HEK293 (cell line): ENCODE measurements at regions not wholly inside any gene's neighbourhood (a gene's known extent, or its start where the extent isn't known, plus 50 kb on each side); places are given as distances from the start of the nearest gene placed in this dataset.

Source experiments
- CTCF ChIA-PET: fragments of 350-600 bp; formaldehyde crosslinking; extraction: SDS; loops from one replicate; lab custom pipeline; 2021; ENCODE audit warnings: antibody characterized with exemption; lab: Yijun Ruan, JAX
- POLR2A ChIA-PET: fragments of 300-600 bp; formaldehyde crosslinking; extraction: SDS; loops from one replicate; lab custom pipeline; 2020; ENCODE audit warnings: antibody characterized with exemption, inconsistent platforms; lab: Yijun Ruan, JAX
- H3K27ac ChIP-seq: fragments of 200-500 bp; sonication (Bioruptor generic); 2 replicates; pipeline ENCODE4 v1.5.1; 2014; ENCODE audit warnings: low read depth, low read length, control low read depth, inconsistent platforms; ENCODE audit errors: extremely low read depth
- H3K36me3 ChIP-seq, 2 experiments: fragments of 200-500 bp in 1 of 2; sonication (Bioruptor generic) in 1 of 2; 1 replicate in 1 of 2; 2 replicates in 1 of 2; pipeline ENCODE4 v1.5.1; 2014 to 2017; ENCODE audit warnings: inconsistent platforms in 2 of 2, low read length in 2 of 2; ENCODE audit not compliant: control insufficient read depth in 2 of 2, insufficient read depth in 1 of 2
- H3K4me1 ChIP-seq: fragments of 200-500 bp; sonication (Bioruptor generic); 2 replicates; pipeline ENCODE4 v1.5.1; 2014; ENCODE audit warnings: mild to moderate bottlenecking, low read length, inconsistent platforms; ENCODE audit not compliant: control insufficient read depth, insufficient read depth
- H3K4me3 ChIP-seq: 2 replicates; pipeline ENCODE4 v1.5.1; 2011; ENCODE audit warnings: low read depth, mild to moderate bottlenecking, control low read depth, low read length, moderate library complexity
- H3K9me3 ChIP-seq: fragments of 200-500 bp; sonication (Bioruptor generic); 2 replicates; pipeline ENCODE4 v1.5.1; 2014; ENCODE audit warnings: low read depth, low read length, inconsistent platforms; ENCODE audit not compliant: control insufficient read depth, insufficient read depth
- IKZF3 ChIP-seq: fragments of 450-650 bp; IDR thresholded peaks from 2 replicates; pipeline ENCODE4 v1.5.0; 2018; ENCODE audit warnings: missing biosample characterization, mild to moderate bottlenecking, missing genetic modification characterization, moderate library complexity
- SCRT1 ChIP-seq: fragments of 450-650 bp; formaldehyde crosslinking; IDR thresholded peaks from 2 replicates; pipeline ENCODE4 v1.5.1; 2016; ENCODE audit warnings: missing biosample characterization, missing genetic modification characterization, borderline replicate concordance
- SETDB1 ChIP-seq: IDR thresholded peaks from one replicate; pipeline ENCODE4 v1.6.1; 2017; ENCODE audit warnings: mild to moderate bottlenecking, low read length, moderate library complexity, mixed read lengths; ENCODE audit not compliant: insufficient read length
- ZNF155 ChIP-seq: fragments of 450-650 bp; formaldehyde crosslinking; IDR thresholded peaks from 2 replicates; pipeline ENCODE4 v1.5.1; 2016; ENCODE audit warnings: missing biosample characterization, missing genetic modification characterization
- ZNF169 ChIP-seq: fragments of 450-650 bp; formaldehyde crosslinking; IDR thresholded peaks from 2 replicates; pipeline ENCODE4 v1.5.1; 2016; ENCODE audit warnings: missing biosample characterization, missing genetic modification characterization
- ZNF184 ChIP-seq: fragments of 450-650 bp; IDR thresholded peaks from 2 replicates; pipeline ENCODE4 v1.5.1; 2018; ENCODE audit warnings: missing biosample characterization, mild to moderate bottlenecking, missing genetic modification characterization
- ZNF19 ChIP-seq: fragments of 450-650 bp; formaldehyde crosslinking; IDR thresholded peaks from 2 replicates; pipeline ENCODE4; 2016; ENCODE audit warnings: missing biosample characterization, missing genetic modification characterization, low read depth
- ZNF24 ChIP-seq: fragments of 450-650 bp; formaldehyde crosslinking; IDR thresholded peaks from 2 replicates; pipeline ENCODE4 v1.5.1; 2016; ENCODE audit warnings: missing biosample characterization, missing genetic modification characterization
- ZNF324 ChIP-seq: fragments of 450-650 bp; formaldehyde crosslinking; IDR thresholded peaks from 2 replicates; pipeline ENCODE4 v1.5.1; 2016; ENCODE audit warnings: missing biosample characterization, missing genetic modification characterization
- ZNF394 ChIP-seq: fragments of 450-650 bp; formaldehyde crosslinking; IDR thresholded peaks from 2 replicates; pipeline ENCODE4 v1.5.1; 2016; ENCODE audit warnings: missing biosample characterization, missing genetic modification characterization, mild to moderate bottlenecking, moderate library complexity, borderline replicate concordance
- ZNF426 ChIP-seq: fragments of 450-650 bp; formaldehyde crosslinking; IDR thresholded peaks from 2 replicates; pipeline ENCODE4 v1.5.1; 2017; ENCODE audit warnings: missing biosample characterization, missing genetic modification characterization, mild to moderate bottlenecking, inconsistent platforms, moderate library complexity
- ZNF585B ChIP-seq: fragments of 450-650 bp; formaldehyde crosslinking; IDR thresholded peaks from 2 replicates; pipeline ENCODE4 v1.5.1; 2016; ENCODE audit warnings: missing biosample characterization, missing genetic modification characterization
- ZNF629 ChIP-seq: fragments of 450-650 bp; formaldehyde crosslinking; IDR thresholded peaks from 2 replicates; pipeline ENCODE4 v1.5.1; 2017; ENCODE audit warnings: missing biosample characterization, missing genetic modification characterization
- ZNF677 ChIP-seq: fragments of 450-650 bp; IDR thresholded peaks from 2 replicates; pipeline ENCODE4 v1.5.0; 2018; ENCODE audit warnings: missing biosample characterization, mild to moderate bottlenecking, missing genetic modification characterization, moderate library complexity
- ZNF701 ChIP-seq: fragments of 450-650 bp; formaldehyde crosslinking; IDR thresholded peaks from 2 replicates; pipeline ENCODE4 v1.5.1; 2016; ENCODE audit warnings: missing biosample characterization, missing genetic modification characterization
- ZNF777 ChIP-seq: fragments of 450-650 bp; formaldehyde crosslinking; IDR thresholded peaks from 2 replicates; pipeline ENCODE4 v1.5.1; 2017; ENCODE audit warnings: missing biosample characterization, missing genetic modification characterization, borderline replicate concordance
- ZNF785 ChIP-seq: fragments of 450-650 bp; formaldehyde crosslinking; IDR thresholded peaks from 2 replicates; pipeline ENCODE4 v1.5.1; 2016; ENCODE audit warnings: missing biosample characterization, missing genetic modification characterization
- TF ChIP-seq, protein P1 (sequence below): fragments of 450-650 bp; formaldehyde crosslinking; IDR thresholded peaks from 2 replicates; pipeline ENCODE4 v1.5.1; 2017; ENCODE audit warnings: missing biosample characterization, missing genetic modification characterization
- TF ChIP-seq, protein P2 (sequence below): fragments of 450-650 bp; formaldehyde crosslinking; IDR thresholded peaks from 2 replicates; pipeline ENCODE4 v1.5.1; 2016; ENCODE audit warnings: missing biosample characterization, missing genetic modification characterization, borderline replicate concordance
- TF ChIP-seq, protein P3 (sequence below): fragments of 450-650 bp; formaldehyde crosslinking; IDR thresholded peaks from 2 replicates; pipeline ENCODE4 v1.5.1; 2016; ENCODE audit warnings: missing biosample characterization, missing genetic modification characterization

DNA sequence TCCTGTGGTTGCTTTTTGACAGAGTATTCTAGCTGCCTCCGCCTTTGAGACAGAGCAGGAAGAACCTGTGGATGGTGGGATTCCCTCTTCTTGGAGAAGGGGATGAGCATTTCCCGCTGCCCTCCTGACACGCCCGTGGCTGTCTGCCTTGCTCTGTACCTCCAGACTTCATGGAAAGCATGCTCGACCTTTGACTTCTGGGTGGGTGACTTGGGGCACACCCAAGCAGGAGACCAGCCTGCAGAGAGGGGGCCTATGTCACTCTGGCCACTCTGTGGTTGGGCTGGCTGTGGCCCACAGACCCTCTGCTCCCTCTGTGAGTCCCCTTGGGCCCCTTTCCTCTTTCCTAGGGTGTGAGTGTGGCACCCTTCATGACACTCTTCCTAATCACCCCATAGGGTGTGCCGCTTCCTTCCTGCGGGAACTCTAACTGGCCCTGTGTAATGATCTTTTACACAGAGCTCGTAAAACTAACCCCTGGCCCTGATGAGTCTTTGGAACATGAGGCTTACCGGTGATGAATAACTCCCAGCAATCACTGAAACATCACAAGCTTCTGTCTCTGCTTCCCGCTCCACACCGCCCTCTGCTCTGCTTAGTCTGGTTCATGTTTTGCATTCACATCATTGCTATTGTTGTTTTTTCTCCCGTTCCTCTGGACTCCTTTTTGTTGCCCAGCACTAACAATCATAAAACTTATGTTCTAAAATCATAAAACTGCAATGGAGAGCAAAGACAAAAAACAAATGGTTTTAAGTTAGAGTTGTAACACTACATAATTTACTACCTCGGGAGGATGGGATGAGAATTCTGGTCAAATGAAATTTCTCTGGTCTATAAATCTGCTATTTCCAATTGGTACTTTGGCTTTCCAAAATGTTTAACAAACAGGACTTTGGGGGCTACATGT is 101.1 kb downstream of the SH3YL1 start (continued):
- no peak for TF ChIP-seq ZNF155 (tag by site-specific recombination)
- TF ChIP-seq, protein P1, sequence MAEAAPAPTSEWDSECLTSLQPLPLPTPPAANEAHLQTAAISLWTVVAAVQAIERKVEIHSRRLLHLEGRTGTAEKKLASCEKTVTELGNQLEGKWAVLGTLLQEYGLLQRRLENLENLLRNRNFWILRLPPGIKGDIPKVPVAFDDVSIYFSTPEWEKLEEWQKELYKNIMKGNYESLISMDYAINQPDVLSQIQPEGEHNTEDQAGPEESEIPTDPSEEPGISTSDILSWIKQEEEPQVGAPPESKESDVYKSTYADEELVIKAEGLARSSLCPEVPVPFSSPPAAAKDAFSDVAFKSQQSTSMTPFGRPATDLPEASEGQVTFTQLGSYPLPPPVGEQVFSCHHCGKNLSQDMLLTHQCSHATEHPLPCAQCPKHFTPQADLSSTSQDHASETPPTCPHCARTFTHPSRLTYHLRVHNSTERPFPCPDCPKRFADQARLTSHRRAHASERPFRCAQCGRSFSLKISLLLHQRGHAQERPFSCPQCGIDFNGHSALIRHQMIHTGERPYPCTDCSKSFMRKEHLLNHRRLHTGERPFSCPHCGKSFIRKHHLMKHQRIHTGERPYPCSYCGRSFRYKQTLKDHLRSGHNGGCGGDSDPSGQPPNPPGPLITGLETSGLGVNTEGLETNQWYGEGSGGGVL (tag by site-specific recombination) = no peak
- no peak for TF ChIP-seq ZNF677 (tag by site-specific recombination)
- no peak for TF ChIP-seq ZNF19 (tag by site-specific recombination)
- TF ChIP-seq ZNF785 = no peak
- TF ChIP-seq SETDB1 = no peak
- TF ChIP-seq ZNF24 (tag by site-specific recombination) = no peak
- TF ChIP-seq, protein P2, sequence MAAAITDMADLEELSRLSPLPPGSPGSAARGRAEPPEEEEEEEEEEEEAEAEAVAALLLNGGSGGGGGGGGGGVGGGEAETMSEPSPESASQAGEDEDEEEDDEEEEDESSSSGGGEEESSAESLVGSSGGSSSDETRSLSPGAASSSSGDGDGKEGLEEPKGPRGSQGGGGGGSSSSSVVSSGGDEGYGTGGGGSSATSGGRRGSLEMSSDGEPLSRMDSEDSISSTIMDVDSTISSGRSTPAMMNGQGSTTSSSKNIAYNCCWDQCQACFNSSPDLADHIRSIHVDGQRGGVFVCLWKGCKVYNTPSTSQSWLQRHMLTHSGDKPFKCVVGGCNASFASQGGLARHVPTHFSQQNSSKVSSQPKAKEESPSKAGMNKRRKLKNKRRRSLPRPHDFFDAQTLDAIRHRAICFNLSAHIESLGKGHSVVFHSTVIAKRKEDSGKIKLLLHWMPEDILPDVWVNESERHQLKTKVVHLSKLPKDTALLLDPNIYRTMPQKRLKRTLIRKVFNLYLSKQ = no peak

DNA sequence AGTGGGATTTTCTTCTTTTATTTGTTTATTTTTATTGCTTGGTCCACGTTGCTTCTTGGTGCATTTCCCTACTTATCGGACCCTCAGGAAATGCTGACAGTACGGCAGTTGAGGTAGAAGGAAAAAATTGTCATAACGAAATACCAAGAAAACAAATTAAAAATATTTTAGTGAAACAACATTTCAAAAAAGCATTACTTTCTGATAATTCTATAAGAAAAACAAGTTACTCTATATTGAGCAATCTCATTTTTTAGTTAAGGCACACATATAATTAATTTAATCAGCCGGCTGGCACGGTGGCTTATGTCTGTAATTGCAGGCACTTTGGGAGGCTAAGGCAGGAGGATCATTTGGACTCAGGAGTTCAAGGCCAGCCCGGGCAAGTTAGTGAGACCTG is 102.1 kb downstream of the SH3YL1 start:
- H3K4me1 ChIP-seq = no peaks in the 10 kb centered on the region; the same call in 1 of the 2 replicates
- H3K36me3 ChIP-seq = no peaks in the 10 kb centered on the region
- H3K9me3 ChIP-seq = no peaks in the 10 kb centered on the region
- TF ChIP-seq, protein P1 (tag by site-specific recombination) = no peak
- TF ChIP-seq ZNF19 (tag by site-specific recombination) = no peak
- ChIA-PET CTCF (interaction anchor here (0.6 to 2.2 kb wide), 2 partner anchors 19 to 105 kb away, joined by 4 to 6 read pairs; no protein-coding TSS in a partner anchor), POLR2A (no interaction called here)
- no peak overlapping the region for H3K27ac ChIP-seq
- no peak overlapping the region for H3K4me3 ChIP-seq

DNA sequence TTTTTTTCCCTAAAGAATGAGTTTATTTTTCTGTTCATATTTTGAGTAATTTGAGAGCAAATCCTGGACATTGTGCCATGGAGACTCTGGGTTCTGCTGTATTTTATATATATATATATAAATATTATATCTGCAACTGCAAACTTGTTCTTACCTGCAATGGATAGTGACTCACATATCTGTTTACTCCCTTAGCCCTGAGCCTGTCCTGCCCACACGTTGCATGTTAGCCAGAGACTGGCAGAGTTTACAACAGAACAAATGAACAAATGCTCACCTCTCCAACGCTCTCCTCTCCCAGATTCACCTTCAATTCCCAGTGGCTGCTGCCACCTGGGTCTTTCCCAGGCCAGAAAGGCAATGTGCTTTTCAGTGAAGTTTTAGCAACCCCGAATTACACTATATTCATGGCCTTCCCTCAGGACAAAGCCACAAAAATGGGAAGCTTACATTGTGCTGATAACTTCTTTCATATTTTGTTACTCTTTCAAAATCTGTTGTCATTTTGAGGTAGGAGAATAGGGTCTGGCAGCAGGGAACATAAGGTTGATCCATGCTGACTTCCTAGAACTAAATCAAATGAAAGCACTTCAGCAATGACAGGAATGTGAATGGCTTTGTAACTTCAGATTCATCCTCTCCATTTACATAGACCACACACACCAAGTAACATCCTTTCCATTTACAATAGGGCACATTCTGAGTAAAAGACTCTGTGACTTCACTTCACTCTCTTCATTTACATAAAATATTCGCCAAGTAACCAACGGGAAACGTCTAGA is 105.4 kb upstream of the FAM110C start:
- CTCF ChIA-PET = no interaction called here
- TF ChIP-seq IKZF3 (tag by site-specific recombination) (no peak), ZNF184 (no peak), ZNF426 (tag by site-specific recombination) (no peak), ZNF324 (tag by site-specific recombination) (no peak), ZNF169 (no peak), ZNF701 (tag by site-specific recombination) (no peak), SCRT1 (tag by site-specific recombination) (no peak), ZNF585B (tag by site-specific recombination) (no peak), ZNF394 (no peak), ZNF629 (no peak), ZNF777 (tag by site-specific recombination) (no peak)
- TF ChIP-seq, protein P3, sequence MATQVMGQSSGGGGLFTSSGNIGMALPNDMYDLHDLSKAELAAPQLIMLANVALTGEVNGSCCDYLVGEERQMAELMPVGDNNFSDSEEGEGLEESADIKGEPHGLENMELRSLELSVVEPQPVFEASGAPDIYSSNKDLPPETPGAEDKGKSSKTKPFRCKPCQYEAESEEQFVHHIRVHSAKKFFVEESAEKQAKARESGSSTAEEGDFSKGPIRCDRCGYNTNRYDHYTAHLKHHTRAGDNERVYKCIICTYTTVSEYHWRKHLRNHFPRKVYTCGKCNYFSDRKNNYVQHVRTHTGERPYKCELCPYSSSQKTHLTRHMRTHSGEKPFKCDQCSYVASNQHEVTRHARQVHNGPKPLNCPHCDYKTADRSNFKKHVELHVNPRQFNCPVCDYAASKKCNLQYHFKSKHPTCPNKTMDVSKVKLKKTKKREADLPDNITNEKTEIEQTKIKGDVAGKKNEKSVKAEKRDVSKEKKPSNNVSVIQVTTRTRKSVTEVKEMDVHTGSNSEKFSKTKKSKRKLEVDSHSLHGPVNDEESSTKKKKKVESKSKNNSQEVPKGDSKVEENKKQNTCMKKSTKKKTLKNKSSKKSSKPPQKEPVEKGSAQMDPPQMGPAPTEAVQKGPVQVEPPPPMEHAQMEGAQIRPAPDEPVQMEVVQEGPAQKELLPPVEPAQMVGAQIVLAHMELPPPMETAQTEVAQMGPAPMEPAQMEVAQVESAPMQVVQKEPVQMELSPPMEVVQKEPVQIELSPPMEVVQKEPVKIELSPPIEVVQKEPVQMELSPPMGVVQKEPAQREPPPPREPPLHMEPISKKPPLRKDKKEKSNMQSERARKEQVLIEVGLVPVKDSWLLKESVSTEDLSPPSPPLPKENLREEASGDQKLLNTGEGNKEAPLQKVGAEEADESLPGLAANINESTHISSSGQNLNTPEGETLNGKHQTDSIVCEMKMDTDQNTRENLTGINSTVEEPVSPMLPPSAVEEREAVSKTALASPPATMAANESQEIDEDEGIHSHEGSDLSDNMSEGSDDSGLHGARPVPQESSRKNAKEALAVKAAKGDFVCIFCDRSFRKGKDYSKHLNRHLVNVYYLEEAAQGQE (tag by site-specific recombination) = no peak
- POLR2A ChIA-PET = no interaction called here
- Histone ChIP-seq H3K9me3 (no peaks in the 10 kb centered on the region), H3K4me1 (no peaks in the 10 kb centered on the region), H3K36me3 (no peaks in the 10 kb centered on the region), H3K4me3 (no peak overlapping the region), H3K27ac (no peak overlapping the region)
